HFFc6 (cell line): ENCODE measurements at regions not wholly inside any gene's neighbourhood (a gene's known extent, or its start where the extent isn't known, plus 50 kb on each side); places are given as distances from the start of the nearest gene placed in this dataset.

ENCODE experiments used
- DNase-seq: peaks from one replicate; pipeline ENCODE4 v3.0.0-alpha.2; 2018
- H3K27ac Mint-ChIP-seq: 2 replicates; pipeline ENCODE4 v1.8.0; 2020; ENCODE audit warnings: mild to moderate bottlenecking, mixed read lengths
- H3K27me3 Mint-ChIP-seq: 2 replicates; pipeline ENCODE4 v1.8.0; 2021; ENCODE audit warnings: mild to moderate bottlenecking, moderate library complexity, mixed read lengths; ENCODE audit not compliant: insufficient read depth
- H3K36me3 Mint-ChIP-seq: 2 replicates; pipeline ENCODE4 v1.8.0; 2021; ENCODE audit warnings: low read depth, mixed read lengths
- H3K4me1 Mint-ChIP-seq: 2 replicates; pipeline ENCODE4 v1.8.0; 2020; ENCODE audit warnings: low read depth, mixed read lengths
- H3K4me3 Mint-ChIP-seq: 2 replicates; pipeline ENCODE4 v1.8.0; 2020; ENCODE audit warnings: mild to moderate bottlenecking, moderate library complexity, mixed read lengths
- H3K9me3 Mint-ChIP-seq: 2 replicates; pipeline ENCODE4 v1.8.0; 2020; ENCODE audit warnings: mild to moderate bottlenecking, mixed read lengths
- CTCF ChIP-seq: fragments of 200-600 bp; sonication (generic); IDR thresholded peaks from 2 replicates; pipeline ENCODE4 v1.5.0; 2021; ENCODE audit warnings: antibody characterized with exemption, mild to moderate bottlenecking

- DNase-seq, result no peak
- no peaks in the 10 kb centered on the region for H3K9me3 Mint-ChIP-seq
- H3K36me3 Mint-ChIP-seq, result no peaks in the 10 kb centered on the region
- H3K27ac Mint-ChIP-seq, result no peak overlapping the region
- H3K4me1 Mint-ChIP-seq, result no peaks in the 10 kb centered on the region
- no peak overlapping the region for H3K4me3 Mint-ChIP-seq
- no peak for TF ChIP-seq CTCF
- H3K27me3 Mint-ChIP-seq, result no peaks in the 10 kb centered on the region
Observed at GRCh38 chr5:6145616-6146237, 232.6 kb downstream of the MED10 start.

GRCh38 chr5:6143523-6143922, 234.8 kb downstream of the MED10 start:
- H3K9me3 Mint-ChIP-seq, result no peaks in the 10 kb centered on the region
- H3K27me3 Mint-ChIP-seq, result no peaks in the 10 kb centered on the region
- H3K4me1 Mint-ChIP-seq, result no peaks in the 10 kb centered on the region
- no peaks in the 10 kb centered on the region for H3K36me3 Mint-ChIP-seq
- H3K4me3 Mint-ChIP-seq, result no peak overlapping the region
- no peak overlapping the region for H3K27ac Mint-ChIP-seq
- DNase-seq, result no peak
- TF ChIP-seq CTCF, result no peak

- H3K4me3 Mint-ChIP-seq, result no peak overlapping the region
- no peak overlapping the region for H3K27ac Mint-ChIP-seq
- H3K36me3 Mint-ChIP-seq, result no peaks in the 10 kb centered on the region
- no peak for TF ChIP-seq CTCF
- no peaks in the 10 kb centered on the region for H3K27me3 Mint-ChIP-seq
- no peaks in the 10 kb centered on the region for H3K9me3 Mint-ChIP-seq
- H3K4me1 Mint-ChIP-seq, result no peaks in the 10 kb centered on the region
- DNase-seq, result no peak
Observed at GRCh38 chr5:6142353-6142752, 236.0 kb downstream of the MED10 start.

DNA sequence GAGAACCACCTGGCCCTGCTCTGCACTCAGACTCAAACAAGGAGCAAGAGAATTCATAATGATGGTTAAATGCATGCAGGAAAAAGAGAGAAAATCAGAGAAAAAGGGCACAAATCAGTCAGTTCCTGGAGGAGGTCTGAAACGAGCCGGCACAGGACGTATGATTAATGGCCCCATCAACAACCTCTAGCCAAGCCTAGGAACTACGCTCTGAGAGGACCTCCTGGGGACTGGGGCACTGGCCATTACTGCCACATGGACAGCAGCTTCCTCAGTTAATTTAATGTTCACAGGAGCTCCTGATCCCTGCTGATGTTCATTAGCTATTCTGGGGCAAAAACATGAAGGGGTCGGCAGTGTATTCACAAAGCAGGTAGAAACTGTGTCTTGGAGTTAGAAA, 238.1 kb downstream of the MED10 start:
- no peak for DNase-seq
- H3K36me3 Mint-ChIP-seq, result no peaks in the 10 kb centered on the region

DNA sequence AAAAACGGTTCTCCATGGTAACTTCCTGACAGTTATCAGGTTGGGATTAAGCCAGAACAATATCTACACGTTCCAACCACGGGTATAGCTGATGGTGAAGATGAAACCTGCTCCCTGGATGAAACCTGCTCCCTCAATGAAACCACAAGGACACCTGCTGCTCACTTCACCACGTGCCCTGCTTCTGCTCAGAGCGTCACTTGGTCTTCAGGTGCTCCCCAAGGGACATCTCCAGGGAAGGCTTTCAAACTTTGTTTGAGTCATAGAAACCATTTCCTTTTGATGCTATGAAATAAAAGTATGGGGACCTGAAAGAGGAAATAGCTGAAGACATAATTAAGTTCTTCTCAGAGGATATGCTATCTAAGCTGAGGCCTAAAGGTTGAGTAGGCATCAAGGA, 242.4 kb downstream of the MED10 start:
- no peaks in the 10 kb centered on the region for H3K4me1 Mint-ChIP-seq
- TF ChIP-seq CTCF, result no peak
- no peaks in the 10 kb centered on the region for H3K36me3 Mint-ChIP-seq
- no peak for DNase-seq
- H3K4me3 Mint-ChIP-seq, result no peak overlapping the region
- H3K27me3 Mint-ChIP-seq, result no peaks in the 10 kb centered on the region
- H3K27ac Mint-ChIP-seq, result no peak overlapping the region
- peaks cover 12% of the 10 kb centered on the region for H3K9me3 Mint-ChIP-seq

More for the DNA sequence above, 238.1 kb downstream of the MED10 start:
- no peak overlapping the region for H3K27ac Mint-ChIP-seq
- H3K9me3 Mint-ChIP-seq, result no peaks in the 10 kb centered on the region
- H3K27me3 Mint-ChIP-seq, result no peaks in the 10 kb centered on the region
- no peak for TF ChIP-seq CTCF
- H3K4me1 Mint-ChIP-seq, result no peaks in the 10 kb centered on the region
- no peak overlapping the region for H3K4me3 Mint-ChIP-seq

DNA sequence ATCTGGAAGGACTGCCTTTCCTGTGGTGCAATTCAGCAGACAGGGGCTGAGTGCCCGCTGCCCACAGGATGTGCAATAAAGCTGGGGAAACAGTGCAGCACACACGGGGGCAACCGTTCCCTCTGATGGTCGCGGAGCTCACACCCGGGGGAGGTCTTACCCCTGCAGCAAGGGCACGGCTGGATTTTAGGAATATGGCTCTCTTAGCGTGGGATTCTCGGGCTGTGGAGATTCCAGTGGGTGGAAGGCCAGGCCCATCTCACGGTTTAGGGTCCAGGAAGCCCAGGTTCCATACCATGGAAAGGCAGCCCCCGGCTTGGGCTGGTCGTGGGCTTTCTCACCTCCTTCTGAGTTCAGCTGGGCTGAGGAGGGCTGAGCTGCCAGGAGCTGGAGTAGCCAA, 244.1 kb downstream of the MED10 start:
- H3K4me1 Mint-ChIP-seq, result no peaks in the 10 kb centered on the region
- H3K4me3 Mint-ChIP-seq, result no peak overlapping the region
- H3K27me3 Mint-ChIP-seq, result no peaks in the 10 kb centered on the region
- TF ChIP-seq CTCF, result no peak
- H3K9me3 Mint-ChIP-seq, result peaks cover 12% of the 10 kb centered on the region
- H3K36me3 Mint-ChIP-seq, result no peaks in the 10 kb centered on the region
- no peak overlapping the region for H3K27ac Mint-ChIP-seq
- DNase-seq, result no peak
